Kasumi-1 (cell line): ENCODE measurements at regions not wholly inside any gene's neighbourhood (a gene's known extent, or its start where the extent isn't known, plus 50 kb on each side); places are given as distances from the start of the nearest gene placed in this dataset.

Experiments used
- DNase-seq, 2 experiments: peaks; one replicate each; lab custom pipeline; 2025; lab: John Stamatoyannopoulos, UW

GRCh38 chr17:56739376-56739775 is 94.3 kb downstream of the C17orf67 start:
- no peak for DNase-seq

GRCh38 chr17:56739776-56740175 is 93.9 kb downstream of the C17orf67 start:
- no peak for DNase-seq

- no peak for DNase-seq
Observed at GRCh38 chr17:56740481-56740880, 93.2 kb downstream of the C17orf67 start.
